Left hindlimb (tissue), 1 donor: ENCODE measurements at regions not wholly inside any gene's neighbourhood (a gene's known extent, or its start where the extent isn't known, plus 50 kb on each side); places are given as distances from the start of the nearest gene placed in this dataset.

Source experiments
- DNase-seq: peaks from one replicate; pipeline ENCODE4 v3.0.0-alpha.2; 2018

DNA sequence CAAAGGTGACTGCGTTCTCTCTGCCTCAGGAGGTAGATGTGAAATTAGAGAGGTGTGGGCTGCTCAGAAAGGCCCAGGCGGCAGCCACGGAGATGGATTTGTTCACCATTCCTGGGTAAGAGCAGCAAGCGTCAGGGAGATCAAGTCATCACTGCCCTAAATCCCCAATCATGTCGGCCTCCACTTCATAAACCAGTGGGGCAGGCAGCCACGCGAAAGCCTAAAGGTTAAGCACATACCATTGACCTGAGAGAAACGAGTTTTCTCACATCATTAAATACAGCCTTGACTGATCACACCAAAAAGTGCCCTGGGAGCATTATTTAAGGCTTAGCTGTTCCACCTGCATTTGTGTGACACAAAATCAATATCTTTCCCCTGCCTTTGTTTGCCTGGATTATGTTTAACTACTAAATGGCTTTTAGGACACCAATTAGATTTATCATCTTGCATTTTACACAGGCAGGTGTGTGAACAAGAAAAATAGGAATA is 50.7 kb upstream of the FOXB1 start:
- no peak for DNase-seq

DNA sequence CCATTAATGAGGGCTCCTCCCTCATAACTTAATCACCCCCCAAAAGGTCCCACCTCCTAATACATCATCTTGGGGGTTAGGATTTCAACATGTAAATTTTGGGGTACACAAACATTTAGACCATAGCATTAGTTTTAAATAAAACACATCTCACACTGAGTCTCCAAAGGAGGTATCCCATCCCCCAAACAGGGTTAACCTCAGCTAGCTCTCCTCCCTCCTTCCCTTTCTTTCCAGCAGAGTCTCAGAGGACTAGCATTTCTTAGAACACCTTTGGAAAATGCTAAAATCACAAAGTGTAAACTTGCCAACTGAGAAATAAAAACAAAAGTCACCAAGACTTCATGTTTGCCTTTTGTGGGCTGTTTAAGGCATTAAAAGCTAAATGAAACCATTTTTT is 51.2 kb upstream of the FOXB1 start:
- DNase-seq, result no peak

DNA sequence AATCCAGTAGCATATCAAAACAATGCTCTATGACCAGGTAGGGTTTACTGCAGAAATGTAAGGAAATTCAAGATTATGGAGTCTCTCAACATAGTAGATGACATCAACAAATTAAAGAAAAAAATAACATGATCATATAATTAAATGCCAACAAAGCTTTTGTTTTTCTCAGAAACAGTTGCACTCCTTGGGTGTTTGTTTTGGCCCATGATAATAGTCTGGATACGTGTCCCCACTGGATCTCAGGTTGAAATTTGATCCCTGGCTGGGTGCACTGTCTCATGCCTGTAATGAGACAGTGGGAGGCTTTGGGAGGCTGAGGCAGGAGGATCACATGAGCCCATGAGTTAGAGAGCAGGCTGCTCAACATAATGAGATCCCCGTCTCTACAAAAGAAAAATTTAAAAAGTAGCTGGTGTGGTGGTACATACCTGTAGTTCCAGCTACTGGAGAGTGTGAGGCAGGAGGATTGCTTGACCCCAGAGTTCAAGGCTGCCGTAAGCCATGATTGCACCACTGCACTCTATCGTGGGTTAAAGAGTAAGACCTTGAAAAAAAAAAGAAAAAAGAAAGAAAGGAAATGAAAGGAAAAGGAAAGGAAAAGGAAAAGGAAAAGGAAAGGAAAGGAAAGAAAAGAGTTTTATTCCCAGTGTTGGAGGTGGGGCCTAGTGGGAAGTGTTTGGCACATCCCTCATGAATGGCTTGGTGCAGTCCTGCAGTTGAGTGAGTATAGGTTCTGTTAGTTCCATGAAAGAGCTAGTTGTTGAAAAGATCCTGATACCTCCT is 53.3 kb upstream of the FOXB1 start:
- no peak for DNase-seq

DNA sequence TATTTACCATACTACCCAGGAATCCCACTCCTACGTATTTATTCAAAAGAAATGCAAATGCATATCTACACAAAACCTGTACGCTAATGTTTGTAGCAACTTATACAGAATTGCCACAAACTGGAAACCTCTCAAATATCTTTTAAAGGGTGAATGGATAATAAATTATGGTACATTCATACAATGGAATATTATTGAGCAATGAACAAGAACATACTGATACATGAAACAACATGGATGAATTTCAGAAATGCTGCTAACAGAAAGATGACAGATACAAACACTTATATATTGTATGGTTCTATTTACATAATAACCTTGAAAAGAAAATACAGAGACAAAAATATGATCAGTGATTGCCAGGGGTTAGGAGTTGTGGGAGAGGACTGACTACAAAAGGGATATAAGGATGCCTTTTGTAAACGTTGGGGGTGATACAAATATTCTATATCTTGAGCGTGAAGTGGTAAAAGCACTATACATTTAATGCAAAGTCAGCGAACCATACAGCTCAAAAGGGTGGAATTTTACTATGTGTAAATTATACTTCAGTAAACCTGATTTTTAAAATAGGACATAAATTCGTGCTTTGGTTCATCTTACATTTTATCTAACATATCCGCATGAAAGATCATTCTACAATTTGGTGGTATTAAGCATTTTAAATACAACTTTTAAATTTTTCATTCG is 55.0 kb upstream of the FOXB1 start:
- DNase-seq, result no peak

DNA sequence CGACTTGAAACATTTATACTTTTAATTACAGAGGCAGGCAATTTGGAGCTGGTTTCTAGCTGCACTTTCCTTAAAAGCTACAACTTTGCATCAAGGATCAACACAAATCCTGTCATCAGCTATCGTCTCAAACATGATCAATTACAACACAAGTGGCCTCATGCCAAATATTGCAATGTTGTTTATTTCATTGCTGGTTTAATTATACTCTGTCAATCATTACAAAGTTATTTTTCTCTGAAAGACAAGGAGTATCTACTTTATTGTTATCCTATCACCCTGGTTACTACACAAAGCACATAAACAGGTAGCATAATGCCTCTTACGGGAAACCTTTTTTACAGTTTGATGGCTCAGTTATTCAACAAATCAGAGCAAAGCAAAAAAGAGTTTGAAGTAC is 58.0 kb upstream of the FOXB1 start:
- DNase-seq, result no peak

DNA sequence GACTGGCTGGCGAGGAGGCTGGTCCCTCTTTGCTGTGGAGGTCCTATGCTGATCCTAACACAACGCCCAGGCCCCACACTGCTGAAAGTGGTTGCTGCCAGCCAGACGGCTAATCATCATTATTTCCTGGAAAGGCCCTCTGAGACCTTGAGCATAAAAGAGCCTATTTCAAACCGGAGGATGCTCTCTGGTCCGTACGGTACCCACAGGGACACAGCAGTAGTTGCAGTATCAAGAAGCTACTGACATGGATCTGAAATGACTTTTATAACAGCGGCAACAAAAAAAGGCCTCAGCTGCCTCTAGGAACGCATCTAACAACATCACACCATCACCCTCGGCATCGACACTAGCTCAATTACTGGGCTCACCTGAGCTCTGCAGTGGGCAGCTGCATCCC is 59.1 kb upstream of the FOXB1 start:
- no peak for DNase-seq

DNA sequence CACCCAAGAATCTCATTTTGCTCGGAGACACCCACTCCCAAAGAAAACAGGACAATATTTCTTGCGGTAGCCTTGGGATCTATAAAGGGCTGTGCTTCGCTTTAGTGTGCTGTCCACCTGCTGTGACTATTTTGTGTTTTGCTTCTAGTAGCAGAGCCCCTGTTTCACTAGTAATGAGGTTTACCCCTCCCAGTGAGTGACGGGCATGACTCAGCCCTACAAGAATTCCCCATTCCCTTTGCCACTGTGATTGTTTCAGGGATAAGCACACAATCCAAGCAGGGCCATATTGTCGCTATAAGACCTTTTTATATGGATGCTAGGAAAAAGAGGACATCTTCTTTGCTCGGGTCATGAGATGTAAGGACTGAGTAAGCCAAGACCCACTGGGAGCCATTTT is 62.5 kb upstream of the FOXB1 start:
- no peak for DNase-seq

DNA sequence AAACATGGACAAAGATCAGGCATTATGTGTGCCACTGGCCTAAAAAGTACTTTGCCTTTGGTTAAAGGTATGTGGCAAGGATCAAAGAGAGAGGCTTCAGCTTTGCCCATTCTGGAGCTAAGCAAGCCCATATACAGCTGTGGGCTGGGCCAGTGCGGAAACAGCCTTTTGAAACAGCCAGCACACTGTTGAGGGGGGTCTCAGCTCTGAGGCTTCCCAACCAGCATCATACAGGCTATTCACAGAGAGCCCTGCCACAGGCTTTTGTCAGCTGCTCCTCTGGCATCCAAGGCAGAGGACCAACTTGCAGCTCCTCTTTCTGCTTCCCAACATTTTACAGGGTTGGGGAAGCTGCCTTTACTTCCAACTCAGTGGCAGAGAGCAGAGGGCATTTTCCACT is 63.2 kb upstream of the FOXB1 start:
- no peak for DNase-seq

DNA sequence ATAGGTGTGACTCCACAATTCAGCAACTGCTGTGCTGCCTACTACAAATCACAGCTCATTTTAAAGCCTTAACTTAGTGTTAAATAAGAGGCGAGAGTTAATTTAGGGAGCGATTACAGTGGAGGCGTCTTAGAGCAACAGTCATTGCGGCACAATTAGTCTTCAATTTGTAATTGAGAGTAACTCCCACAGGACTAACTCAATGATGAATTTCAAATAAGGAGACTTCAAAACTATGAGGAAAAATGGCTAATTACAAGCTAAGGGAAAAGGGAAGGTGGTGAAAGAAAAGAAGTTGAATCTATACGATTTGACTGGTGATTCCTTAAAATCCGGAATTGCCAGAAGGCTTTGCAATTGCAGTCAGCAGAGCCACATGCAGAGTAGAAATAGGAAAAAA is 63.7 kb upstream of the FOXB1 start:
- no peak for DNase-seq

DNA sequence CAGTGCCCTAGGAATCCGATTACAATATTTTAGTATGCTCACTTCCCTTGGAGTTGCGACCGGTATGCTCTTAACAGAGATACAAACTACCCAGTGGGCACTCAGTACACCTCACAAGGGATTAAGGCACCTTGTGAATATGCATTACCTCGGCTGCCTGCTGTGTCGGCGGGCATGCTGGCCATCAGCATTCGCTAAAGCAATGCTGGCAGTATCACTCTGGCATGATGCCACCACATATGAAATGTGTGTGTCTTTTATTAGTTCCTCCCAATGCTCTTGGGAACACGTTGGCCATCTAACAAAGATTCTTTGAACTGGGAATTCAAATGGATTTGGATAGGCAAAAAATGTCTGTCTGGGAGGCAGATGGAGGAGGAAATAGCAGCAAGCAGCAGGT is 67.4 kb upstream of the FOXB1 start:
- no peak for DNase-seq

DNA sequence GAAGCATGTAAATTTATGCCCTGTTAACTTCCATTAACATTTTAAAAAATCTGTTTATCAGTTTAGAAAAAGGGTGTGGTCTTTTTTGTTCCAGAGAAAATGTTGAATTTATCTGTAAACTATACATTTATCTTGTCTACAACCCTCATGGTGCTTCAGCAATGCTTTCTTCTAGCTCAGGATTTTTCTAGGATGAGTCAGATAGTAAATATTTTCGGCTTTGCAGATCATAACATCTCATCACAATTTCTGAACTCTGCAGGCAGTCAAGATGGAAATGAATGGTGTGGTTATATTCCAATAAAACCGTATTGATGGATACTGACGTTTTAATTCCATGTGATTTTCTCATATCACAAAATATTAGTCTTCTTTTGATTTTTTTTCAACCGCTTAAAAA is 70.5 kb upstream of the FOXB1 start:
- no peak for DNase-seq

DNA sequence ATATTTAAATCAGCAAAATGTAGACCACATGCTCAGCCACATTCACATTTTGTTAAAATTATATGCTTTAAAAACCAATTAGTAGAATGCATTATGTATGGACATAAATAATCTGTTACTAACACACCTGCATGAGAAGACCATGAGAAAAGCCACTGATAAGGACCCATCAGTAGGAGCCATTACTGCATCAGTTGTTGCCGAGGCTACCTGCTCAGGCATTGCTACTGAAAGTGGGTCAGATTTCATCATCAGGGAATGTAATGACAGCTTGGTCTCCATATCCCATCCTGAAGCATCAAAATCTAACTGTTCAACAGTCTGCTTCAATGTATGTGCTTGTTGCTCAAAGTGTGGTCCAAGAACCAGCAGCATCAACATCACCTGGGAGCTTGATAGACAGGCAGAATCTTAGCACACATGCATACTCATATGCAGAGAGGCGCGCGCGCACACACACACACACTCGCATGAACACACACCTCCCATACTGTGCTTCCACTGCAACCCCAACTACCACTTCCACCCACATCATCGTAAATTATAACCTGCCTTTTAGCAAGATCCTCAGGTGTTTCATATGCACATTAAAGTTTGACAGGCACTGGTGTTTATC is 72.4 kb upstream of the FOXB1 start:
- DNase-seq, result no peak

DNA sequence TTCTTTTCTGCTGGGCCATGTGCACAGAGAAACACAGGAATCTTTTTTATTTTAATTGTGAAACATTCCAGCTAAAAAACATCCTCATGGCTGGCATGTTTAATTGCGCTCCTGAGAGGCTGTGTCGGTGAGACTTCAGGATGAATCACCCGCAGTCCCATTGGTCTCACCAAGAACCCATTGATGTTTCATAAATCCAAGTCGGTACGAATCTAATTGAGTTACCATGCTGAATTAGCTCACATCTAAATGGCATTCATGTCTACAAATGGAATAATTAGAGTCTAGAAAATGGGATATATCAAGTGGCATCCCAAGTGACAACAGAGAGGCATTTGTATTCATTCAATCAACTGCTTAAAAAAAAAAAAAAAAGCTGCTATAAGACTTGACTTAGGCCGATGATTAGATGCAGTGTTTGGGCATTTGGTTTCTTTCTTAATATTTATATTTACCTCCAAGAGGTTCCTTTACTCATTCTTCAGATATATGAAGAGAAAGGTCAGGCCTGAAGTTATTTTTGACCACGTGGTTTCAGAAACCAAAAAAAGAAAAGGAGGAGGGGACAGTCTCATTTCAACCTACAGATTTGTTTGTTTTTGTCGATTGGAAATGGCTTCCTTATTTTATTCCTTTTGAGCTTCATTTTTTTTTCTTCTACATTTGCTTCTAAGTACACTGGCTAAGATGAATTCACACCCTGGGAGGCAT is 79.1 kb upstream of the FOXB1 start:
- DNase-seq, result no peak

DNA sequence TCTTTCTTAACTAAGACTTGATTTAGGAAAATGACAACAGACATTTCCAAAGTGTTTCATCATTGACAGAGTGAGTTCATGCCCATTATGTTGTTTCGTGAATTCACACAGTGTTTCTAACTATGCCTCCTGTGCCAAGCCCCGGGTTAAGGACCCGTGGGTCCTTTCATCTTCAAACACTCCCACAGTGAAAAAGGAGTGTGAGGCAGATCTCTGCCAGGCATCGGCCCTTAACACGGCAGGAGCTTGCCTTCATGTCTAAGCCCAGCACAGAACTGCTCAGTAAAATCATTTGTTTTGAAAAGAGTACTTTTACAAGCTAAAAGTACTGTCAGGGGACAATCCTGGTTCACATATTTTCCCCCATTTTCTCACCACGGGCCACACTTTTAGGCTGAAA is 80.0 kb upstream of the FOXB1 start:
- no peak for DNase-seq

DNA sequence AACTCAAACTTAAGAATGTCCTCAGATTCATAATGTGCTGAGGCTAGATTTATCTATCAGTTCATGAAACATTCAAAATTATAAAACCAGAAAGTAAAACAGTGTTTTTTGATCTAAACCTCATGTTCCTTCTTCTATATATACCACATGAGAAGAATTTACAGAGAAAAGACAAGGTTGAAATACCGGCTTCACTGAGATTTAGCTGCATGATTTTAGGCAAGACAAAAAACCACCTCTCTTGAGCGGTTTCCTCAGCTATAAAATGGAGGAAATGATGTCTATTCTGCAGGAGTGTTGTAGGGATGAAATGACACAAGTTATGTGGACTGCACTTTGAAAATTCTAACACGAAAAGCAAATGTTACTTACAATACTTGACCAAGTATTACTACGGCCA is 80.6 kb upstream of the FOXB1 start:
- DNase-seq, result no peak

DNA sequence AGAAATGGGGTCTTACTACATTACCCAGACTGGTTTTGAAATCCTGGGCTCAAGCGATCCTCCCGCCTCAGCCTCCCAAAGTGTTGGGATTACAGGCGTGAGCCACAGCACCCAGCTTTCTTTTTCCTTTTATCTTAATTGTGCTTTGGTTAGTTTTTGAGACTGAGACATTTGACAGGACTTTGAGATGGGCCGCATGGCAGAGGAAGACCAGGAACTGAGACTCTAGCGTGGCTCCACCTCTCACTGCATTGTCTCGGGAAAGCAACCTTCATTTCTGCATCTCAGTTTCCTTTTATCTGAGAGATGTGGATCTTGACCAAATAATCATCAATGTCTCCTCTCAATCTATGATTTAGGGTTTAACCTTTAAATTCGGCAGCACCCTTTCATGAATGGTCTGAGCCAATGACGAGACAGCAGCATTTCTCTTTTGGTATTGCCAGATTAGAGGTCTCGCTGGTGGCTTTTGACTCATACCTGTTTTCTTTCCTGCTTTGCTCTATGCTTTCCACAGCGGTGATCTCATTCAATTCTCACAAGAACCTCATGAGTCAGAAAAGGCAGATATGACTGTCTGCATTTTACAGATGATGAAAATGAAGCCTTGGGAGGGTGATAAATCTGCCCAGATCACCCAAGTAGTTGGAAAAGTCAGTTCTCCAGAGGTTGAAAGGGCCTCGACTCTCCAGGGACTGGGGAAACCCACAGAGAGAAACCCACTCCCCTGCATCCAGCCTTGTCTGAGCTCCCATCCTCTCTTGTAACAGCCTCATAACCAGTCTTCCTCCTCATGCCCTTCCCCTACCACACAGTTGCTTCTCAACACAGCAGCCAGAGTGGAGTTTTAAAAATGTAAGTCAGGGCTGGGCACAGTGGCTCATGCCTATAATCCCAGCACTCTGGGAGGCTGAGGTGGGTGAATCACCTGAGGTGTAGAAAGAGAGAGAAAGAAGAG is 84.8 kb upstream of the FOXB1 start:
- DNase-seq, result no peak

DNA sequence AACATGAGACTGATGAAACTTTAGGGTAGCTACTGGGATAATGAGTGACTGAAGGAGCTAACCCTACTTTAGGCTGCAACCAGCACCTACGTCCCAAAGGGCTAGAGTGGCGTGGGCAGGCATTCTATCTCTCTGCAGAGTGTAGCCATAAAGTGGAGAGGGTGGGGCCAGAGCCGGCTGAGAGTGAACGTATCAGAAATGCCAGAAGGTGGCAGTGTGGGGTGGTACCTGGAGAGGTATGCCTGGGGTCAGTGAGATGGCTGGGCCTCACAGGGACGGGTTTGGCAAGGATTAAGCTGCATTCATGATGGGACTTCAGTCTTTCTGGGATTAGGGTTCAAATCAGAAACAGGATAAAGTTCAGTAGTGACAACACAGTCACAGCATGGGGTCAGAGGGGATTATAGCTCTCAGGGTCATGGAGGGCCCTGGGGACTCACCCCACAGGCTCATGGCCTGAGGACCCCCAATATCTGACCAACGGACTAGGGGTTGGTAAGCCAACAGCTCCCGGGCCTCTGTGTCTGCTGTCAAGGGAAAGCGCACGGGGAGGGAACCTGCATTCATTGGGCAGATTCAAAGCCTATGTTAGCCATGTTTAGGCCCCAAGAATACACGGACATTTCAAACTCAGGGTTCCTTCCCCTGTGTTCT is 86.5 kb upstream of the FOXB1 start:
- DNase-seq, result no peak

DNA sequence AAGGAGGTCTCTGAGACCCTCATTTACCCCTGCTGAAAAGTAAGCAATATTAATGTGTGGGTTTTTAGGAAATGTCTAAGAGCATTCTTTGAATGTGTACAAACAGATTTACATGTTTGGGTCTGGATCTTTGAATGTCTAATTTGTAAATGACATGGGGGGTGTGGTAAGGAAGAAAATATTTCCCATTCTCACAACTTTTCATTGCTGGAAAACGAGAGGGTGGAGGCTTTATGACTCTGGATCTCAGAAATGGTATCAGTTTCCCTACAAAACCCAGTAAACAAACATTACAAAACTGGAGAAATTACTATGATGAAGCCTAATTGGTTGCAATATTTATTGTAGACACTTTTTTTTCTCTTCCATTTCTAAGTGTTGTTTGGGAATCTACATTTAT is 98.1 kb upstream of the FOXB1 start:
- DNase-seq, result no peak

DNA sequence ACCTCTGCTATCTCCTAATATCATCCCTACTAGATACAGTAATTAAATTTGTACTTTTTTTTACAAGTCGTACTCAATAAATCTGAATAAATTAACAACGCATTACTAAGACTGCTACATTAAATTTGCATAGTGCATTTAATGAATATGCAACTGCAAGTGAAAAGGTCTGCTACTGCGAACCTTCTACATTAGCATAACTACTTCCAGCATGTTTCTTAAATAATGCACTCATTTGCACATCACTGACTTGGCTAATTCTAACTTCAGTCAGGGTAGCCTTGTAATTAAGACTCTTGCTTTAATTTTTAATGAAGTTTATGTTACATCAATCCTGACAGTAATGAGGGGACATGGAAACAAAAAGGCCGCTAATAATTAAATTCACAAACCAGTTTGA is 98.9 kb upstream of the FOXB1 start:
- DNase-seq, result no peak

DNA sequence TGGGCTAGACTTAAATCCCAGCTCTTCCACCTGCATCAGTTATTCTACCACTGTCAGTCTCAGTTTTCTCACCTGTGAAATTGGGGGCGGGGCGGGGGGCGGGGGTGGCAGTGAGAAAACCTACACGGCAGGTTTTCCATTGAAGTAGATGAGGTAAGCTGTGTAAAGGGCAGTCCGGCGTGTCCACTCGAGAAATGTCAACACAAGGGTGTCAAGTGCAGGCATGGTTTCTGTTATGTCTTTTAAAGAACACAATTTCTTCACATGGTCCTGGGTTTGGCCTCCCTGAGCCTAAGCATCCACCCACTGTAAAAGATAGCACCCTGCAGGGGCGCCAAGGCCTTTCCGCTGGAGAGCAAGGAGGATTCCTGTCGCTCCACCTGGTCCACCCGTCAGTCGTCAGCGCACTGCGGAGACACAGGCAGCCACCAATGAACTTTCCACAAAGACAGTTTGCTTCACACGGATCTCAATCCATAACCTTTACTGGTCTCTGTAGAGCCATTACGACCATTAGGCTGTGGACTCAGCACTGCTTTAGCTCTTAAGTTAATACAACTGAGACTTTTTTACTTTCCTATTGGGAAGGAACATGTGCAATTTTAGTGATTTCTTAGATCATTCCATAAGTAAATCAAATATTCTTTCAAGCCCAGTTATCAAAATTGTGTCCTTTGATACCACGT is 99.5 kb upstream of the FOXB1 start:
- DNase-seq, result no peak

DNA sequence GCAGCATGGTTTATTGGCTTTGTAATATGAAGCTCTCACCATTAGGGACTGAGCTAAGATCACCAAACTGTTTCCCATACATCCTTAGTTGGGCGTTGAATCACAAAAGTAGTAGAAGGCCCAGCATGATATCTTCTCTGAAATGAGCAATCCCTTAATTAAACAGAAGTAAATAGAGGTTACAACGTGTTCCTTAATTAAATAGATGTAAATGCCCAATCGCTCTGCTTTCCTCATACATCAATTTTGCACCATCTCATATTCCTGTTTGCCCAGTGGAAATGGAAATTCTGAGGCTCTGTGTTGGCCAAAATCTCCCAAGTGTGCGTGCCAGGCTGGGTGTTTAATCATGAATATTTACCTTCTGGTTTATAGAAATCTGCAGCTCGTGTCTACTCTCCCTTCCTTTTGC is 107.4 kb upstream of the FOXB1 start:
- DNase-seq, result no peak
